ENCODE measurements at regions not wholly inside any gene's neighbourhood (a gene's known extent, or its start where the extent isn't known, plus 50 kb on each side); places are given as distances from the start of the nearest gene placed in this dataset.

DNA sequence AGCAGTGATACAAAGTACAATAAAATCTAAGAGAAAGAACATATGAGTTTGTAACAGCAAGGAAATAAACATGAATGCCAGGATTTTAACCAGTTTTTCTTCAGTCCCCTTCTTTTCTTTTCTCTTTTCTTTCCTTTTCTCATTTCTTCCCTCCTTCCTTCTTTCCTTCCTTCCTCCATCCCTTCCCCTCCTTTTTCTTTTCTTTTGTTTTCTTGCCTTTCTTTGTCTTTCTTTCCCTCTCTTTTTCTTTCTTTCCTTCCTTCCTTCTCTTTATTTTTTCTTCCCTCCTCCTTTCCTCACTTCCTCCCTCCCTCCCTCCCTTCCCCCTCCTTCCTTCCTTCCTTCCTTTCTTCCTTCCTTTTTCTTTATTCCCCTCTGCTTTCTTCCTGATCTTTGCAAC lies 142.8 kb upstream of the SYT4 start:
- H3K36me3 ChIP-seq (ENCODE audit: insufficient read depth, low read length): no peaks in the 10 kb centered on the region
- Mint-ChIP-seq H3K9me3 (ENCODE audit: unreplicated experiment) (no peaks in the 10 kb centered on the region), H3K27ac (ENCODE audit: unreplicated experiment) (no peak overlapping the region), H3K36me3 (ENCODE audit: low read depth, unreplicated experiment) (no peaks in the 10 kb centered on the region), H3K27me3 (ENCODE audit: low read depth, unreplicated experiment) (peaks cover 1% of the 10 kb centered on the region), H3K4me1 (ENCODE audit: low read depth, unreplicated experiment) (no peaks in the 10 kb centered on the region), H3K4me3 (ENCODE audit: unreplicated experiment) (no peak overlapping the region)
- no peaks in the 10 kb centered on the region for H3K4me1 ChIP-seq (ENCODE audit: insufficient read depth, low read length)
- H4K20me1 ChIP-seq (ENCODE audit: insufficient read depth, low read length): no peaks in the 10 kb centered on the region
- FAIRE-seq (no peak), DNase-seq (ENCODE audit: low read depth) (no peak)
- H2AFZ ChIP-seq (ENCODE audit: low read depth, low read length): no peak overlapping the region
- no peaks in the 10 kb centered on the region for H3K9me3 ChIP-seq (ENCODE audit: insufficient read depth, low read depth, low read length)
- H3K27ac ChIP-seq (ENCODE audit: low read depth, low read length): no peak overlapping the region
- no peaks in the 10 kb centered on the region for H3K79me2 ChIP-seq (ENCODE audit: insufficient read depth, low read length)
- H3K27me3 ChIP-seq (ENCODE audit: insufficient read depth, low read length): no peaks in the 10 kb centered on the region
- H3K4me3 ChIP-seq (ENCODE audit: insufficient read depth, low read depth, low read length): no peak overlapping the region
- no peak overlapping the region for H3K9ac ChIP-seq (ENCODE audit: low read length)
- TF ChIP-seq, protein P1, sequence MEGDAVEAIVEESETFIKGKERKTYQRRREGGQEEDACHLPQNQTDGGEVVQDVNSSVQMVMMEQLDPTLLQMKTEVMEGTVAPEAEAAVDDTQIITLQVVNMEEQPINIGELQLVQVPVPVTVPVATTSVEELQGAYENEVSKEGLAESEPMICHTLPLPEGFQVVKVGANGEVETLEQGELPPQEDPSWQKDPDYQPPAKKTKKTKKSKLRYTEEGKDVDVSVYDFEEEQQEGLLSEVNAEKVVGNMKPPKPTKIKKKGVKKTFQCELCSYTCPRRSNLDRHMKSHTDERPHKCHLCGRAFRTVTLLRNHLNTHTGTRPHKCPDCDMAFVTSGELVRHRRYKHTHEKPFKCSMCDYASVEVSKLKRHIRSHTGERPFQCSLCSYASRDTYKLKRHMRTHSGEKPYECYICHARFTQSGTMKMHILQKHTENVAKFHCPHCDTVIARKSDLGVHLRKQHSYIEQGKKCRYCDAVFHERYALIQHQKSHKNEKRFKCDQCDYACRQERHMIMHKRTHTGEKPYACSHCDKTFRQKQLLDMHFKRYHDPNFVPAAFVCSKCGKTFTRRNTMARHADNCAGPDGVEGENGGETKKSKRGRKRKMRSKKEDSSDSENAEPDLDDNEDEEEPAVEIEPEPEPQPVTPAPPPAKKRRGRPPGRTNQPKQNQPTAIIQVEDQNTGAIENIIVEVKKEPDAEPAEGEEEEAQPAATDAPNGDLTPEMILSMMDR (IDR thresholded peaks at IDR 0.05; ENCODE audit: insufficient read depth, low read depth, low read length): no peak
- TF ChIP-seq EZH2 (IDR thresholded peaks at IDR 0.05; ENCODE audit: insufficient read depth, low read length): no peak
- H3K4me2 ChIP-seq (ENCODE audit: low read length): no peak overlapping the region

DNA sequence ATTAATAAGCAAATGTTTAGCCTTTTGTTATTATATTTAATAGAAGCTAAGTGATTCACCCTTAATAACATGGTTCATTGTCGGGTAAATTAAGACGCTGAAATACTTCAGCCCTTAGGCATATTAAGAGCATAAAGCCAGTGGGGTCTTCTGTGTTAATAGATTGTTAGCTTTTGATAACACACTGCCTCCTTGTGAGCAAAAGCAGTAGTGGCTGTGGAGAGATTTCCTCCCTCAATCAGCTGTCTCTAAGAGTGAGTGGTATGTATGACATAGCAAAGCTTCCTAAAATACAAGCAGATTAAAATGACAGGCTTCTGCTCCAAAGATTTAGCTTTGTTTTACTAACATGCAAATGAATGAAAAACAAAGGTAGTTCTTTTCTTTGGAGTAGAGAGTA lies 143.7 kb upstream of the SYT4 start:
- FAIRE-seq (no peak), DNase-seq (ENCODE audit: low read depth) (no peak)
- Histone ChIP-seq H3K36me3 (ENCODE audit: insufficient read depth, low read length) (no peaks in the 10 kb centered on the region), H3K4me2 (ENCODE audit: low read length) (no peak overlapping the region), H3K4me3 (ENCODE audit: insufficient read depth, low read depth, low read length) (no peak overlapping the region), H3K79me2 (ENCODE audit: insufficient read depth, low read length) (no peaks in the 10 kb centered on the region), H2AFZ (ENCODE audit: low read depth, low read length) (no peak overlapping the region), H3K9ac (ENCODE audit: low read length) (no peak overlapping the region), H3K9me3 (ENCODE audit: insufficient read depth, low read depth, low read length) (no peaks in the 10 kb centered on the region), H4K20me1 (ENCODE audit: insufficient read depth, low read length) (no peaks in the 10 kb centered on the region), H3K4me1 (ENCODE audit: insufficient read depth, low read length) (no peaks in the 10 kb centered on the region), H3K27ac (ENCODE audit: low read depth, low read length) (no peak overlapping the region), H3K27me3 (ENCODE audit: insufficient read depth, low read length) (no peaks in the 10 kb centered on the region)
- Mint-ChIP-seq H3K4me1 (ENCODE audit: low read depth, unreplicated experiment) (no peaks in the 10 kb centered on the region), H3K36me3 (ENCODE audit: low read depth, unreplicated experiment) (no peaks in the 10 kb centered on the region), H3K4me3 (ENCODE audit: unreplicated experiment) (no peak overlapping the region), H3K9me3 (ENCODE audit: unreplicated experiment) (no peaks in the 10 kb centered on the region), H3K27ac (ENCODE audit: unreplicated experiment) (no peak overlapping the region), H3K27me3 (ENCODE audit: low read depth, unreplicated experiment) (peaks cover 1% of the 10 kb centered on the region)
- TF ChIP-seq, protein P1 (IDR thresholded peaks at IDR 0.05; ENCODE audit: insufficient read depth, low read depth, low read length): peak; percentile 24
- TF ChIP-seq EZH2 (IDR thresholded peaks at IDR 0.05; ENCODE audit: insufficient read depth, low read length): no peak

DNA sequence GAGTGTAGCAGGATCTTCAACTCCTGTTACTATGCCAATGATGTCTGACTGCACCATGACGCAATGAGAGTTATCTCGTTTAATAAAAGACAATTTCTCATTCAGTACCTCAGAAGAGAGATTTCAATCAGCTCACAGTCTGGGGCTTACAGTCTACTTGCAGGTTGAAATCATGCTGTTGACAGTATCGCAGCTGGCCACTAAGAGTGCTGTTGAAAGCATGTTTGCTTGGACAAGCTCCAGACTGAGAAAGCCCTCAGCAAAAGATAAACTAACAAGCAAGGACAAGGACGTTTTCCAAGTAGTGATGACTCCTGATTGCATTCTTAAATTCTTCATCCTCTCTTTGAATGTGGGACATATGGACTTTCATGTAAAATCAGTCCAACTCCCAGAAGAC lies 145.2 kb upstream of the SYT4 start:
- Histone ChIP-seq H3K9ac (ENCODE audit: low read length) (no peak overlapping the region), H2AFZ (ENCODE audit: low read depth, low read length) (no peak overlapping the region), H3K9me3 (ENCODE audit: insufficient read depth, low read depth, low read length) (no peaks in the 10 kb centered on the region), H3K27me3 (ENCODE audit: insufficient read depth, low read length) (no peaks in the 10 kb centered on the region), H3K4me2 (ENCODE audit: low read length) (no peak overlapping the region), H3K27ac (ENCODE audit: low read depth, low read length) (no peak overlapping the region), H3K79me2 (ENCODE audit: insufficient read depth, low read length) (no peaks in the 10 kb centered on the region), H4K20me1 (ENCODE audit: insufficient read depth, low read length) (no peaks in the 10 kb centered on the region), H3K36me3 (ENCODE audit: insufficient read depth, low read length) (no peaks in the 10 kb centered on the region), H3K4me3 (ENCODE audit: insufficient read depth, low read depth, low read length) (no peak overlapping the region), H3K4me1 (ENCODE audit: insufficient read depth, low read length) (no peaks in the 10 kb centered on the region)
- H3K27ac Mint-ChIP-seq (ENCODE audit: unreplicated experiment): no peak overlapping the region
- H3K27me3 Mint-ChIP-seq (ENCODE audit: low read depth, unreplicated experiment): peaks cover 1% of the 10 kb centered on the region
- H3K9me3 Mint-ChIP-seq (ENCODE audit: unreplicated experiment): no peaks in the 10 kb centered on the region
- no peaks in the 10 kb centered on the region for H3K36me3 Mint-ChIP-seq (ENCODE audit: low read depth, unreplicated experiment)
- DNase-seq (ENCODE audit: low read depth) (peak; percentile 3), FAIRE-seq (no peak)
- TF ChIP-seq, protein P1 (IDR thresholded peaks at IDR 0.05; ENCODE audit: insufficient read depth, low read depth, low read length): peak; percentile 13
- no peak for TF ChIP-seq EZH2 (IDR thresholded peaks at IDR 0.05; ENCODE audit: insufficient read depth, low read length)
- no peak overlapping the region for H3K4me3 Mint-ChIP-seq (ENCODE audit: unreplicated experiment)
- H3K4me1 Mint-ChIP-seq (ENCODE audit: low read depth, unreplicated experiment): no peaks in the 10 kb centered on the region
